ENCODE measurements at regions not wholly inside any gene's neighbourhood (a gene's known extent, or its start where the extent isn't known, plus 50 kb on each side); places are given as distances from the start of the nearest gene placed in this dataset.

DNA sequence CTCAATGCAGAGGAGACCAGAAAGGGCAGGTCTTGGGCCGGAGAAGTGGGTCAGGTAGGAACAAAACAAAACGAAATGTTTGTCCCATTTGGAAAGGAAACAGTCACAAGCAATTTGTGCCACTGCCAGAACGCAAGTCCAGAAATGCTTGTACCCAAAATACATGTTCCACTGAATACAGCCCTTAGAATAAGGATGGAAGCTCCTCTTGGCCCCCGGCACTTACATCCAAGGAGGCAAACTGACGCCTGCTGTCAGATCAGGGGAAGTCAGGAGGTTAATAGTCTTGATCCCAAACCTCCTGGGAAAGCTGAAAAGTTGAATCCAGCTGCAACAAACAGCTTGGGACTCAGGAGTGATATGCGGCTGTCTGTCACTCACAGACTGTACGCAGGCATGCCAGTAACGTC is 75.9 kb upstream of the GALNT2 start:
- no peak for DNase-seq (ENCODE audit: low spot score)
- TF ChIP-seq, protein P1, sequence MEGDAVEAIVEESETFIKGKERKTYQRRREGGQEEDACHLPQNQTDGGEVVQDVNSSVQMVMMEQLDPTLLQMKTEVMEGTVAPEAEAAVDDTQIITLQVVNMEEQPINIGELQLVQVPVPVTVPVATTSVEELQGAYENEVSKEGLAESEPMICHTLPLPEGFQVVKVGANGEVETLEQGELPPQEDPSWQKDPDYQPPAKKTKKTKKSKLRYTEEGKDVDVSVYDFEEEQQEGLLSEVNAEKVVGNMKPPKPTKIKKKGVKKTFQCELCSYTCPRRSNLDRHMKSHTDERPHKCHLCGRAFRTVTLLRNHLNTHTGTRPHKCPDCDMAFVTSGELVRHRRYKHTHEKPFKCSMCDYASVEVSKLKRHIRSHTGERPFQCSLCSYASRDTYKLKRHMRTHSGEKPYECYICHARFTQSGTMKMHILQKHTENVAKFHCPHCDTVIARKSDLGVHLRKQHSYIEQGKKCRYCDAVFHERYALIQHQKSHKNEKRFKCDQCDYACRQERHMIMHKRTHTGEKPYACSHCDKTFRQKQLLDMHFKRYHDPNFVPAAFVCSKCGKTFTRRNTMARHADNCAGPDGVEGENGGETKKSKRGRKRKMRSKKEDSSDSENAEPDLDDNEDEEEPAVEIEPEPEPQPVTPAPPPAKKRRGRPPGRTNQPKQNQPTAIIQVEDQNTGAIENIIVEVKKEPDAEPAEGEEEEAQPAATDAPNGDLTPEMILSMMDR (conservative IDR thresholded peaks at IDR 0.05; ENCODE audit: low read depth): no peak
- no peak overlapping the region for H3K27ac ChIP-seq
- ChIA-PET CTCF (interaction anchor here (0.6 kb wide), 1 partner anchor 27 kb away, joined by 3 read pairs; no protein-coding TSS in a partner anchor), POLR2A (ENCODE audit: low non-redundant PET) (no interaction called here)

- no peak overlapping the region for H3K27ac ChIP-seq
- TF ChIP-seq, protein P1 (conservative IDR thresholded peaks at IDR 0.05; ENCODE audit: low read depth): no peak
- DNase-seq (ENCODE audit: low spot score): no peak
- CTCF ChIA-PET: interaction anchor here (0.6 kb wide), 1 partner anchor 27 kb away, joined by 3 read pairs; no protein-coding TSS in a partner anchor
- POLR2A ChIA-PET (ENCODE audit: low non-redundant PET): no interaction called here
Measured at GRCh38 chr1:229991724-229992333, 75.2 kb upstream of the GALNT2 start.

DNA sequence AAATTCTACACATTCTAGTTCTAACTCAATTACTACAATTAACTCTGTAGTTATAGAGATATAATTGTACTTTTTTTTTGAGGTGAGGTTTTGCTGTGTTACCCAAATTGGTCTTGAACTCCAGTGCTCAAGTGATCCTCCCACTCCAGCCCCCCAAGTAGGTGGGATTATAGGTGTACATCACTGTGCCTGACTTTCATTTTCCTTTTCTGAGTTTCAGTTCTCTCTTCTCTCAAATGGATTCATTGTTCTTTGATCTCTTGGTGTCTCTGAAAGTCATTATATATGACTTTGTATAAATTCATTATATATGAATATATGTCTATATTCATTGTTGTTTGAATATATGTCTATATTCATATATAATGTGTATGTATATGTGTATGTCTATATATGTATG is 74.0 kb upstream of the GALNT2 start:
- ChIA-PET POLR2A (ENCODE audit: low non-redundant PET) (no interaction called here), CTCF (interaction anchor here (0.6 kb wide), 1 partner anchor 278 kb away, joined by 8 read pairs; no protein-coding TSS in a partner anchor)
- TF ChIP-seq, protein P1 (conservative IDR thresholded peaks at IDR 0.05; ENCODE audit: low read depth): no peak
- no peak for DNase-seq (ENCODE audit: low spot score)
- H3K27ac ChIP-seq: no peak overlapping the region

- no peak for DNase-seq (ENCODE audit: low spot score)
- TF ChIP-seq, protein P1 (conservative IDR thresholded peaks at IDR 0.05; ENCODE audit: low read depth): no peak
- ChIA-PET CTCF (no interaction called here), POLR2A (ENCODE audit: low non-redundant PET) (no interaction called here)
- no peak overlapping the region for H3K27ac ChIP-seq
Measured at GRCh38 chr1:229993894-229994293, 73.1 kb upstream of the GALNT2 start.

GRCh38 chr1:229999004-229999670 is 67.9 kb upstream of the GALNT2 start:
- ChIA-PET POLR2A (ENCODE audit: low non-redundant PET) (no interaction called here), CTCF (interaction anchor here (0.6 kb wide), 1 partner anchor 16 kb away, joined by 3 read pairs; no protein-coding TSS in a partner anchor)
- no peak overlapping the region for H3K27ac ChIP-seq
- TF ChIP-seq, protein P1 (conservative IDR thresholded peaks at IDR 0.05; ENCODE audit: low read depth): no peak
- no peak for DNase-seq (ENCODE audit: low spot score)

- DNase-seq (ENCODE audit: low spot score): no peak
- ChIA-PET CTCF (no interaction called here), POLR2A (ENCODE audit: low non-redundant PET) (no interaction called here)
- no peak overlapping the region for H3K27ac ChIP-seq
- TF ChIP-seq, protein P1 (conservative IDR thresholded peaks at IDR 0.05; ENCODE audit: low read depth): no peak
Measured at GRCh38 chr1:230000493-230001184, 66.4 kb upstream of the GALNT2 start.
